ENCODE measurements at regions not wholly inside any gene's neighbourhood (a gene's known extent, or its start where the extent isn't known, plus 50 kb on each side); places are given as distances from the start of the nearest gene placed in this dataset.

GRCh38 chr1:4117196-4117595 is 217.1 kb upstream of the C1orf174 start:
- TF ChIP-seq, protein P1, sequence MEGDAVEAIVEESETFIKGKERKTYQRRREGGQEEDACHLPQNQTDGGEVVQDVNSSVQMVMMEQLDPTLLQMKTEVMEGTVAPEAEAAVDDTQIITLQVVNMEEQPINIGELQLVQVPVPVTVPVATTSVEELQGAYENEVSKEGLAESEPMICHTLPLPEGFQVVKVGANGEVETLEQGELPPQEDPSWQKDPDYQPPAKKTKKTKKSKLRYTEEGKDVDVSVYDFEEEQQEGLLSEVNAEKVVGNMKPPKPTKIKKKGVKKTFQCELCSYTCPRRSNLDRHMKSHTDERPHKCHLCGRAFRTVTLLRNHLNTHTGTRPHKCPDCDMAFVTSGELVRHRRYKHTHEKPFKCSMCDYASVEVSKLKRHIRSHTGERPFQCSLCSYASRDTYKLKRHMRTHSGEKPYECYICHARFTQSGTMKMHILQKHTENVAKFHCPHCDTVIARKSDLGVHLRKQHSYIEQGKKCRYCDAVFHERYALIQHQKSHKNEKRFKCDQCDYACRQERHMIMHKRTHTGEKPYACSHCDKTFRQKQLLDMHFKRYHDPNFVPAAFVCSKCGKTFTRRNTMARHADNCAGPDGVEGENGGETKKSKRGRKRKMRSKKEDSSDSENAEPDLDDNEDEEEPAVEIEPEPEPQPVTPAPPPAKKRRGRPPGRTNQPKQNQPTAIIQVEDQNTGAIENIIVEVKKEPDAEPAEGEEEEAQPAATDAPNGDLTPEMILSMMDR (IDR thresholded peaks at IDR 0.05; ENCODE audit: borderline replicate concordance, extremely low read depth, low read length, poor library complexity, severe bottlenecking): no peak
- TF ChIP-seq EZH2 (IDR thresholded peaks at IDR 0.05; ENCODE audit: borderline replicate concordance, low read depth, low read length, severe bottlenecking): no peak

Data from DND-41 (cell line).